Thyroid gland (tissue), 4 donors: ENCODE measurements at regions not wholly inside any gene's neighbourhood (a gene's known extent, or its start where the extent isn't known, plus 50 kb on each side); places are given as distances from the start of the nearest gene placed in this dataset.

Experiments
- POLR2A ChIP-seq, 2 donors: fragments of 450-650 bp; IDR thresholded peaks; one replicate each; pipeline ENCODE4 v1.6.1; 2017; ENCODE audit warnings: antibody characterized with exemption in 2 of 2, mild to moderate bottlenecking in 2 of 2, moderate library complexity in 1 of 2
- TF ChIP-seq, protein P1 (sequence below), 6 experiments: fragments of 200-600 bp in 3 of 6; fragments of 450-650 bp in 3 of 6; sonication (generic) in 3 of 6; IDR thresholded peaks; one replicate each; pipeline ENCODE4 v1.5.1; 2016 to 2019; ENCODE audit warnings: antibody characterized with exemption in 6 of 6, mild to moderate bottlenecking in 2 of 6, inconsistent platforms in 1 of 6, moderate library complexity in 1 of 6

DNA sequence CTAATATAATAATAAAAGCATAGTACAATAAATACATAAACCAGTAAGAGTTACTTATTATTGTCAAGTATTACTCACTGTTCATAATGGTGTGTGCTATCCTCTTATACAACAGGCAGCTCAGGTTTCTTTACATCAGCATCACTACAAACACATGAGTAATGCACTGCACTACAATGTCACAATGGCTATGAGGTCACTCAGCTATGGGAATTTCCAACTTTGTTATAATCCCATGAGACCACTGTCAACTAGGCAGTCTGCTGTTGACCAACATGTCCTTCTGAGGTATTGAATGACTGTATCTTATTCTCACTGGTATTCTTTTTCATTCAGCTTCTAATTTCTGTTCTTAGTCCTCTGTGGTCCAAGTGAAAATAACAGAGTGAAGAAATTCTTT, 250.4 kb upstream of the DSEL start:
- TF ChIP-seq, protein P1, sequence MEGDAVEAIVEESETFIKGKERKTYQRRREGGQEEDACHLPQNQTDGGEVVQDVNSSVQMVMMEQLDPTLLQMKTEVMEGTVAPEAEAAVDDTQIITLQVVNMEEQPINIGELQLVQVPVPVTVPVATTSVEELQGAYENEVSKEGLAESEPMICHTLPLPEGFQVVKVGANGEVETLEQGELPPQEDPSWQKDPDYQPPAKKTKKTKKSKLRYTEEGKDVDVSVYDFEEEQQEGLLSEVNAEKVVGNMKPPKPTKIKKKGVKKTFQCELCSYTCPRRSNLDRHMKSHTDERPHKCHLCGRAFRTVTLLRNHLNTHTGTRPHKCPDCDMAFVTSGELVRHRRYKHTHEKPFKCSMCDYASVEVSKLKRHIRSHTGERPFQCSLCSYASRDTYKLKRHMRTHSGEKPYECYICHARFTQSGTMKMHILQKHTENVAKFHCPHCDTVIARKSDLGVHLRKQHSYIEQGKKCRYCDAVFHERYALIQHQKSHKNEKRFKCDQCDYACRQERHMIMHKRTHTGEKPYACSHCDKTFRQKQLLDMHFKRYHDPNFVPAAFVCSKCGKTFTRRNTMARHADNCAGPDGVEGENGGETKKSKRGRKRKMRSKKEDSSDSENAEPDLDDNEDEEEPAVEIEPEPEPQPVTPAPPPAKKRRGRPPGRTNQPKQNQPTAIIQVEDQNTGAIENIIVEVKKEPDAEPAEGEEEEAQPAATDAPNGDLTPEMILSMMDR (IDR thresholded peaks at IDR 0.05), result no peak
- TF ChIP-seq POLR2A (IDR thresholded peaks at IDR 0.05), result no peak
